Transverse colon (tissue), 4 donors: ENCODE measurements at regions not wholly inside any gene's neighbourhood (a gene's known extent, or its start where the extent isn't known, plus 50 kb on each side); places are given as distances from the start of the nearest gene placed in this dataset.

ENCODE experiments used
- DNase-seq: peaks from one replicate; pipeline ENCODE4 v3.0.0-alpha.2; 2019
- H3K27ac ChIP-seq, 4 donors: fragments of 200-600 bp; sonication (generic); 2 replicates each; pipeline ENCODE4 v1.5.1; 2016 to 2018; ENCODE audit warnings: inconsistent platforms in 4 of 4
- H3K27me3 ChIP-seq: fragments of 200-600 bp; sonication (generic); 2 replicates; pipeline ENCODE4 v1.5.1; 2017; ENCODE audit warnings: inconsistent platforms
- H3K36me3 ChIP-seq, 4 donors: fragments of 200-600 bp; sonication (generic); 2 replicates each; pipeline ENCODE4 v1.5.1; 2017 to 2019; ENCODE audit warnings: inconsistent platforms in 4 of 4
- H3K4me1 ChIP-seq, 4 donors: fragments of 200-600 bp; sonication (generic); 2 replicates each; pipeline ENCODE4 v1.5.1; 2017 to 2020; ENCODE audit warnings: inconsistent platforms in 4 of 4
- H3K4me3 ChIP-seq, 4 donors: fragments of 200-600 bp; sonication (generic); 1 replicate in 1 of 4; 2 replicates in 3 of 4; pipeline versions ENCODE4 v1.5.1 to v1.6.1; 2017 to 2019; ENCODE audit warnings: inconsistent platforms in 4 of 4
- H3K9me3 ChIP-seq, 2 donors: fragments of 200-600 bp; sonication (generic); 2 replicates each; pipeline ENCODE4 v1.5.1; 2017 to 2019; ENCODE audit warnings: inconsistent platforms in 2 of 2
- CTCF ChIP-seq, 5 experiments: fragments of 200-600 bp in 3 of 5; fragments of 450-650 bp in 2 of 5; sonication (generic) in 3 of 5; IDR thresholded peaks; 1 replicate in 2 of 5; 2 replicates in 3 of 5; pipeline ENCODE4 v1.5.1; 2016 to 2017; ENCODE audit warnings: antibody characterized with exemption in 5 of 5, inconsistent platforms in 3 of 5, mild to moderate bottlenecking in 2 of 5, moderate library complexity in 1 of 5
- EP300 ChIP-seq: sonication (generic); formaldehyde crosslinking; IDR thresholded peaks from one replicate; pipeline ENCODE4 v1.6.1; 2017; ENCODE audit warnings: antibody characterized with exemption, low read depth
- POLR2A ChIP-seq: fragments of 450-650 bp; IDR thresholded peaks from one replicate; pipeline ENCODE4 v1.6.1; 2016; ENCODE audit warnings: antibody characterized with exemption, mild to moderate bottlenecking, moderate library complexity
- POLR2AphosphoS5 ChIP-seq, 3 donors: sonication (generic); formaldehyde crosslinking; IDR thresholded peaks; one replicate each; pipeline ENCODE4 v1.6.1; 2016; ENCODE audit warnings: antibody characterized with exemption in 3 of 3
- WGBS, 2 donors: methylation state at CpG; one replicate each; pipeline ENCODE4 v1.1.5; 2018; ENCODE audit warnings: low coverage in 1 of 2; 5-methylcytosine and 5-hydroxymethylcytosine counted together
- in situ Hi-C, 4 donors: fragments of 200-750 bp; cut with MboI; loops; one replicate each; pipeline versions ENCODE4 v1.15.0 to v1.15.1; 2017; ENCODE audit warnings: low sequenced_read_pairs in 3 of 4, low pct_ligation_motif_present in 1 of 4, low pct_unique_long_range_greater_than_20kb in 1 of 4
- intact Hi-C: fragments of 100-400 bp; cut with DNase I; formaldehyde crosslinking; loops from one replicate; pipeline ENCODE4 v1.15.1; 2023; ENCODE audit warnings: low total_unique reads

- Histone ChIP-seq H3K27me3 (no peaks in the 10 kb centered on the region), H3K4me1 (no peaks in the 10 kb centered on the region), H3K36me3 (no peaks in the 10 kb centered on the region), H3K27ac (no peak overlapping the region), H3K9me3 (no peaks in the 10 kb centered on the region), H3K4me3 (no peak overlapping the region)
- intact Hi-C loops (no loop called here), in situ Hi-C loops (no loop called here)
- whole genome bisulfite sequencing, 2 donors: 52 to 54% methylated on average over 4 of the region's 4 CpGs
- no peak for DNase-seq
- TF ChIP-seq EP300 (no peak), POLR2AphosphoS5 (IDR thresholded peaks at IDR 0.05) (no peak), CTCF (IDR thresholded peaks at IDR 0.05) (no peak), POLR2A (no peak)
These were observed 1012.1 kb downstream of the TMEM182 start for GRCh38 chr2:103773884-103774283.

- in situ Hi-C loops: no loop called here
- H3K4me1 ChIP-seq: no peaks in the 10 kb centered on the region
- H3K27me3 ChIP-seq: no peaks in the 10 kb centered on the region
- no peaks in the 10 kb centered on the region for H3K36me3 ChIP-seq
- no peak overlapping the region for H3K27ac ChIP-seq
- TF ChIP-seq POLR2A (no peak), EP300 (no peak), POLR2AphosphoS5 (IDR thresholded peaks at IDR 0.05) (no peak)
- WGBS, 2 donors: 73 to 100% methylated on average over 1 to 4 of the region's 4 CpGs
- no peak for DNase-seq
- no peaks in the 10 kb centered on the region for H3K9me3 ChIP-seq
- intact Hi-C loops: no loop called here
- no peak overlapping the region for H3K4me3 ChIP-seq
These were observed 1018.4 kb downstream of the TMEM182 start for GRCh38 chr2:103780088-103780702.

GRCh38 chr2:103781313-103781712, 1019.5 kb downstream of the TMEM182 start:
- Histone ChIP-seq H3K4me3 (no peak overlapping the region), H3K27me3 (no peaks in the 10 kb centered on the region), H3K9me3 (no peaks in the 10 kb centered on the region), H3K36me3 (no peaks in the 10 kb centered on the region), H3K4me1 (no peaks in the 10 kb centered on the region), H3K27ac (no peak overlapping the region)
- WGBS, 2 donors: 86 to 100% methylated on average over 1 to 2 of the region's 2 CpGs
- in situ Hi-C loops: no loop called here
- intact Hi-C loops: no loop called here
- no peak for DNase-seq
- TF ChIP-seq CTCF (IDR thresholded peaks at IDR 0.05): no peak
- no peak for TF ChIP-seq EP300
- TF ChIP-seq POLR2A: no peak
- no peak for TF ChIP-seq POLR2AphosphoS5 (IDR thresholded peaks at IDR 0.05)

- in situ Hi-C loops: no loop called here
- intact Hi-C loops: no loop called here
- no peaks in the 10 kb centered on the region for H3K36me3 ChIP-seq
- 42 to 62% methylated on average over 1 to 2 of the region's 2 CpGs for WGBS, 2 donors
- no peak for DNase-seq
- H3K9me3 ChIP-seq: no peaks in the 10 kb centered on the region
- TF ChIP-seq POLR2A: no peak
- no peak overlapping the region for H3K27ac ChIP-seq
- no peaks in the 10 kb centered on the region for H3K4me1 ChIP-seq
- H3K4me3 ChIP-seq: no peak overlapping the region
- H3K27me3 ChIP-seq: no peaks in the 10 kb centered on the region
These were observed 1022.4 kb downstream of the TMEM182 start for GRCh38 chr2:103784261-103784660.

GRCh38 chr2:103785432-103785831, 1023.6 kb downstream of the TMEM182 start:
- no peak for TF ChIP-seq CTCF (IDR thresholded peaks at IDR 0.05)
- TF ChIP-seq EP300: no peak
- TF ChIP-seq POLR2A: no peak
- no peak for TF ChIP-seq POLR2AphosphoS5 (IDR thresholded peaks at IDR 0.05)
- Histone ChIP-seq H3K4me3 (no peak overlapping the region), H3K27me3 (no peaks in the 10 kb centered on the region), H3K27ac (no peak overlapping the region), H3K9me3 (no peaks in the 10 kb centered on the region), H3K4me1 (no peaks in the 10 kb centered on the region), H3K36me3 (no peaks in the 10 kb centered on the region)
- DNase-seq: no peak
- intact Hi-C loops: no loop called here
- WGBS, 2 donors: 17 to 36% methylated on average over 1 of the region's 1 CpG
- in situ Hi-C loops: no loop called here
